BLaER1 treated with 17β-estradiol and CSF1 and Interleukin-3, amounts not matched to agents 10 nM and 100 nM (cell line): ENCODE measurements at regions not wholly inside any gene's neighbourhood (a gene's known extent, or its start where the extent isn't known, plus 50 kb on each side); places are given as distances from the start of the nearest gene placed in this dataset.

ENCODE experiments used
- H3K27ac ChIP-seq, 11 experiments: shearing (Covaris generic); formaldehyde crosslinking; 2 replicates each; pipeline ENCODE4 v1.8.1; 2022
- H3K27me3 ChIP-seq, 11 experiments: shearing (Covaris generic); formaldehyde crosslinking; 2 replicates each; pipeline ENCODE4 v1.8.1; 2022
- H3K36me3 ChIP-seq, 11 experiments: shearing (Covaris generic); formaldehyde crosslinking; 2 replicates each; pipeline ENCODE4 v1.8.1; 2022
- H3K4me1 ChIP-seq, 10 experiments: shearing (Covaris generic); formaldehyde crosslinking; 2 replicates each; pipeline ENCODE4 v1.8.1; 2022
- H3K4me2 ChIP-seq, 11 experiments: shearing (Covaris generic); formaldehyde crosslinking; 2 replicates each; pipeline ENCODE4 v1.8.1; 2022
- H3K4me3 ChIP-seq, 10 experiments: shearing (Covaris generic); formaldehyde crosslinking; 2 replicates each; pipeline ENCODE4 v1.8.1; 2022
- H3K9ac ChIP-seq, 11 experiments: shearing (Covaris generic); formaldehyde crosslinking; 2 replicates each; pipeline ENCODE4 v1.8.1; 2022
- H3K9me3 ChIP-seq, 11 experiments: shearing (Covaris generic); formaldehyde crosslinking; replicated peaks in 1 of 11; 2 replicates each; pipeline ENCODE4 v1.8.1; 2022
- H4K20me1 ChIP-seq, 11 experiments: shearing (Covaris generic); formaldehyde crosslinking; 2 replicates each; pipeline ENCODE4 v1.8.1; 2022
- Cebpa-rat ChIP-seq, 11 experiments: shearing (Covaris generic); IDR thresholded peaks; 2 replicates each; pipeline ENCODE4 v1.8.1; 2022

GRCh38 chr16:59684911-59685310 is 950.8 kb upstream of the GOT2 start:
- no peak for TF ChIP-seq Cebpa-rat (IDR thresholded peaks at IDR 0.05)
- Histone ChIP-seq H3K36me3 (no peaks in the 10 kb centered on the region; a peak in 1 of 22 replicates), H3K9ac (no peak overlapping the region), H3K9me3 (peaks cover 18 to 33% (median 20%) of the 10 kb centered on the region in 11 experiments), H3K4me1 (no peaks in the 10 kb centered on the region), H3K4me3 (no peak overlapping the region), H3K27me3 (no peaks in the 10 kb centered on the region), H3K27ac (no peak overlapping the region), H3K4me2 (no peak overlapping the region), H4K20me1 (no peaks in the 10 kb centered on the region)

GRCh38 chr16:59683709-59684108 is 949.6 kb upstream of the GOT2 start:
- no peaks in the 10 kb centered on the region for H4K20me1 ChIP-seq
- peaks cover 18 to 33% (median 20%) of the 10 kb centered on the region in 11 experiments for H3K9me3 ChIP-seq
- H3K27ac ChIP-seq = no peak overlapping the region
- no peaks in the 10 kb centered on the region for H3K4me1 ChIP-seq
- H3K36me3 ChIP-seq = no peaks in the 10 kb centered on the region; a peak in 1 of 22 replicates
- no peaks in the 10 kb centered on the region for H3K27me3 ChIP-seq
- no peak overlapping the region for H3K9ac ChIP-seq
- no peak overlapping the region for H3K4me2 ChIP-seq
- no peak for TF ChIP-seq Cebpa-rat (IDR thresholded peaks at IDR 0.05)
- no peak overlapping the region for H3K4me3 ChIP-seq

- H3K4me2 ChIP-seq = no peak overlapping the region
- H3K4me3 ChIP-seq = no peak overlapping the region
- no peaks in the 10 kb centered on the region for H3K27me3 ChIP-seq
- no peaks in the 10 kb centered on the region for H3K36me3 ChIP-seq
- no peak overlapping the region for H3K9ac ChIP-seq
- no peaks in the 10 kb centered on the region for H4K20me1 ChIP-seq
- H3K4me1 ChIP-seq = peaks cover 0 to 10% (median 0%) of the 10 kb centered on the region in 10 experiments; a peak in 4 of 20 replicates
- peaks cover 0 to 12% (median 5%) of the 10 kb centered on the region in 11 experiments; a peak in 6 of 22 replicates for H3K9me3 ChIP-seq
- no peak overlapping the region for H3K27ac ChIP-seq
- TF ChIP-seq Cebpa-rat (IDR thresholded peaks at IDR 0.05) = no peak
These were observed 931.6 kb upstream of the GOT2 start for GRCh38 chr16:59665618-59666220.

GRCh38 chr16:59658572-59658971 is 924.5 kb upstream of the GOT2 start:
- no peak for TF ChIP-seq Cebpa-rat (IDR thresholded peaks at IDR 0.05)
- Histone ChIP-seq H3K27ac (no peak overlapping the region), H3K4me1 (peaks cover 0 to 1% (median 0%) of the 10 kb centered on the region in 10 experiments; a peak in 1 of 20 replicates), H3K4me2 (no peak overlapping the region), H3K4me3 (no peak overlapping the region), H3K9me3 (peaks cover 0 to 5% (median 0%) of the 10 kb centered on the region in 11 experiments; a peak in 1 of 22 replicates), H3K27me3 (no peaks in the 10 kb centered on the region), H4K20me1 (no peaks in the 10 kb centered on the region), H3K9ac (no peak overlapping the region), H3K36me3 (no peaks in the 10 kb centered on the region)

GRCh38 chr16:59655031-59655430 is 920.9 kb upstream of the GOT2 start:
- Histone ChIP-seq H3K4me2 (no peak overlapping the region), H3K36me3 (no peaks in the 10 kb centered on the region), H3K9me3 (peaks cover 0 to 12% (median 4%) of the 10 kb centered on the region in 11 experiments; a peak in 13 of 22 replicates), H3K27me3 (no peaks in the 10 kb centered on the region), H4K20me1 (no peaks in the 10 kb centered on the region), H3K4me1 (no peaks in the 10 kb centered on the region), H3K9ac (no peak overlapping the region), H3K4me3 (no peak overlapping the region), H3K27ac (no peak overlapping the region)
- no peak for TF ChIP-seq Cebpa-rat (IDR thresholded peaks at IDR 0.05)

GRCh38 chr16:59654455-59654854 is 920.3 kb upstream of the GOT2 start:
- Histone ChIP-seq H4K20me1 (no peaks in the 10 kb centered on the region), H3K36me3 (no peaks in the 10 kb centered on the region)
- no peak for TF ChIP-seq Cebpa-rat (IDR thresholded peaks at IDR 0.05)

GRCh38 chr16:59651662-59652061 is 917.5 kb upstream of the GOT2 start:
- no peak overlapping the region for H3K27ac ChIP-seq
- no peak overlapping the region for H3K4me3 ChIP-seq
- H3K4me1 ChIP-seq = no peaks in the 10 kb centered on the region
- H3K27me3 ChIP-seq = no peaks in the 10 kb centered on the region
- no peak overlapping the region for H3K9ac ChIP-seq
- H3K9me3 ChIP-seq = peaks cover 5 to 36% (median 14%) of the 10 kb centered on the region in 11 experiments; a peak in 18 of 22 replicates
- no peak for TF ChIP-seq Cebpa-rat (IDR thresholded peaks at IDR 0.05)
- no peaks in the 10 kb centered on the region for H3K36me3 ChIP-seq
- H3K4me2 ChIP-seq = no peak overlapping the region
- no peaks in the 10 kb centered on the region for H4K20me1 ChIP-seq

More at GRCh38 chr16:59654455-59654854, 920.3 kb upstream of the GOT2 start:
- H3K4me3 ChIP-seq = no peak overlapping the region
- no peaks in the 10 kb centered on the region for H3K27me3 ChIP-seq
- no peak overlapping the region for H3K4me2 ChIP-seq
- no peaks in the 10 kb centered on the region for H3K4me1 ChIP-seq
- H3K9me3 ChIP-seq = peaks cover 0 to 17% (median 6%) of the 10 kb centered on the region in 11 experiments; a peak in 13 of 22 replicates
- H3K9ac ChIP-seq = no peak overlapping the region
- H3K27ac ChIP-seq = no peak overlapping the region

- Histone ChIP-seq H3K4me3 (no peak overlapping the region), H3K36me3 (no peaks in the 10 kb centered on the region), H4K20me1 (no peaks in the 10 kb centered on the region), H3K4me1 (no peaks in the 10 kb centered on the region), H3K27ac (no peak overlapping the region), H3K27me3 (no peaks in the 10 kb centered on the region), H3K9me3 (peaks cover 13 to 38% (median 22%) of the 10 kb centered on the region in 11 experiments; a peak in 19 of 22 replicates), H3K4me2 (no peak overlapping the region), H3K9ac (no peak overlapping the region)
- TF ChIP-seq Cebpa-rat (IDR thresholded peaks at IDR 0.05) = no peak
These were observed 911.1 kb upstream of the GOT2 start for GRCh38 chr16:59645194-59645593.

- H3K4me1 ChIP-seq = peaks cover 0 to 9% (median 0%) of the 10 kb centered on the region in 10 experiments; a peak in 1 of 20 replicates
- H4K20me1 ChIP-seq = no peaks in the 10 kb centered on the region
- H3K36me3 ChIP-seq = no peaks in the 10 kb centered on the region
- H3K4me3 ChIP-seq = no peak overlapping the region
- no peak overlapping the region for H3K27ac ChIP-seq
- no peak overlapping the region for H3K4me2 ChIP-seq
- no peak for TF ChIP-seq Cebpa-rat (IDR thresholded peaks at IDR 0.05)
- peaks cover 9 to 16% (median 12%) of the 10 kb centered on the region in 11 experiments; a peak in 20 of 22 replicates for H3K9me3 ChIP-seq
- H3K27me3 ChIP-seq = no peaks in the 10 kb centered on the region
- H3K9ac ChIP-seq = no peak overlapping the region
These were observed 901.6 kb upstream of the GOT2 start for GRCh38 chr16:59635674-59636073.

- TF ChIP-seq Cebpa-rat (IDR thresholded peaks at IDR 0.05) = no peak
- H3K4me3 ChIP-seq = no peak overlapping the region
- no peaks in the 10 kb centered on the region for H3K36me3 ChIP-seq
- H3K9ac ChIP-seq = no peak overlapping the region
- H3K9me3 ChIP-seq = peaks cover 9 to 16% (median 12%) of the 10 kb centered on the region in 11 experiments; a peak in 20 of 22 replicates
- no peaks in the 10 kb centered on the region for H3K27me3 ChIP-seq
- H3K4me1 ChIP-seq = peaks cover 0 to 9% (median 0%) of the 10 kb centered on the region in 10 experiments; a peak in 1 of 20 replicates
- no peaks in the 10 kb centered on the region for H4K20me1 ChIP-seq
- H3K27ac ChIP-seq = no peak overlapping the region
- H3K4me2 ChIP-seq = no peak overlapping the region
These were observed 900.8 kb upstream of the GOT2 start for GRCh38 chr16:59634951-59635350.
